ENCODE measurements at regions not wholly inside any gene's neighbourhood (a gene's known extent, or its start where the extent isn't known, plus 50 kb on each side); places are given as distances from the start of the nearest gene placed in this dataset.

- Mint-ChIP-seq H3K27ac (no peak overlapping the region), H3K27me3 (ENCODE audit: insufficient read depth, low read depth, poor library complexity) (no peaks in the 10 kb centered on the region), H3K36me3 (ENCODE audit: low read depth) (peaks cover 19% of the 10 kb centered on the region), H3K9me3 (peaks cover 93% of the 10 kb centered on the region), H3K4me3 (no peak overlapping the region), H3K4me1 (no peaks in the 10 kb centered on the region)
- TF ChIP-seq STAT1 (IDR thresholded peaks at IDR 0.05; ENCODE audit: unreplicated experiment) (no peak), CTCF (conservative IDR thresholded peaks at IDR 0.05; ENCODE audit: low read depth in 2 of 2) (no peak), NANOG (IDR thresholded peaks at IDR 0.05; ENCODE audit: borderline replicate concordance) (no peak), EZH2phosphoT487 (IDR thresholded peaks at IDR 0.05; ENCODE audit: unreplicated experiment) (no peak), REST (IDR thresholded peaks at IDR 0.05; ENCODE audit: unreplicated experiment) (no peak), CREB1 (CRISPR knock-in tag; IDR thresholded peaks at IDR 0.05; ENCODE audit: low read depth) (no peak), EZH2 (IDR thresholded peaks at IDR 0.05; ENCODE audit: low read depth, unreplicated experiment) (no peak), POLR2AphosphoS5 (IDR thresholded peaks at IDR 0.05; ENCODE audit: low read depth) (no peak), JUNB (IDR thresholded peaks at IDR 0.05; ENCODE audit: unreplicated experiment) (no peak), ZNF114 (CRISPR knock-in tag; IDR thresholded peaks at IDR 0.05) (no peak), ZNF331 (CRISPR knock-in tag; IDR thresholded peaks at IDR 0.05; ENCODE audit: low read depth) (no peak)
- TF ChIP-seq, protein P1, sequence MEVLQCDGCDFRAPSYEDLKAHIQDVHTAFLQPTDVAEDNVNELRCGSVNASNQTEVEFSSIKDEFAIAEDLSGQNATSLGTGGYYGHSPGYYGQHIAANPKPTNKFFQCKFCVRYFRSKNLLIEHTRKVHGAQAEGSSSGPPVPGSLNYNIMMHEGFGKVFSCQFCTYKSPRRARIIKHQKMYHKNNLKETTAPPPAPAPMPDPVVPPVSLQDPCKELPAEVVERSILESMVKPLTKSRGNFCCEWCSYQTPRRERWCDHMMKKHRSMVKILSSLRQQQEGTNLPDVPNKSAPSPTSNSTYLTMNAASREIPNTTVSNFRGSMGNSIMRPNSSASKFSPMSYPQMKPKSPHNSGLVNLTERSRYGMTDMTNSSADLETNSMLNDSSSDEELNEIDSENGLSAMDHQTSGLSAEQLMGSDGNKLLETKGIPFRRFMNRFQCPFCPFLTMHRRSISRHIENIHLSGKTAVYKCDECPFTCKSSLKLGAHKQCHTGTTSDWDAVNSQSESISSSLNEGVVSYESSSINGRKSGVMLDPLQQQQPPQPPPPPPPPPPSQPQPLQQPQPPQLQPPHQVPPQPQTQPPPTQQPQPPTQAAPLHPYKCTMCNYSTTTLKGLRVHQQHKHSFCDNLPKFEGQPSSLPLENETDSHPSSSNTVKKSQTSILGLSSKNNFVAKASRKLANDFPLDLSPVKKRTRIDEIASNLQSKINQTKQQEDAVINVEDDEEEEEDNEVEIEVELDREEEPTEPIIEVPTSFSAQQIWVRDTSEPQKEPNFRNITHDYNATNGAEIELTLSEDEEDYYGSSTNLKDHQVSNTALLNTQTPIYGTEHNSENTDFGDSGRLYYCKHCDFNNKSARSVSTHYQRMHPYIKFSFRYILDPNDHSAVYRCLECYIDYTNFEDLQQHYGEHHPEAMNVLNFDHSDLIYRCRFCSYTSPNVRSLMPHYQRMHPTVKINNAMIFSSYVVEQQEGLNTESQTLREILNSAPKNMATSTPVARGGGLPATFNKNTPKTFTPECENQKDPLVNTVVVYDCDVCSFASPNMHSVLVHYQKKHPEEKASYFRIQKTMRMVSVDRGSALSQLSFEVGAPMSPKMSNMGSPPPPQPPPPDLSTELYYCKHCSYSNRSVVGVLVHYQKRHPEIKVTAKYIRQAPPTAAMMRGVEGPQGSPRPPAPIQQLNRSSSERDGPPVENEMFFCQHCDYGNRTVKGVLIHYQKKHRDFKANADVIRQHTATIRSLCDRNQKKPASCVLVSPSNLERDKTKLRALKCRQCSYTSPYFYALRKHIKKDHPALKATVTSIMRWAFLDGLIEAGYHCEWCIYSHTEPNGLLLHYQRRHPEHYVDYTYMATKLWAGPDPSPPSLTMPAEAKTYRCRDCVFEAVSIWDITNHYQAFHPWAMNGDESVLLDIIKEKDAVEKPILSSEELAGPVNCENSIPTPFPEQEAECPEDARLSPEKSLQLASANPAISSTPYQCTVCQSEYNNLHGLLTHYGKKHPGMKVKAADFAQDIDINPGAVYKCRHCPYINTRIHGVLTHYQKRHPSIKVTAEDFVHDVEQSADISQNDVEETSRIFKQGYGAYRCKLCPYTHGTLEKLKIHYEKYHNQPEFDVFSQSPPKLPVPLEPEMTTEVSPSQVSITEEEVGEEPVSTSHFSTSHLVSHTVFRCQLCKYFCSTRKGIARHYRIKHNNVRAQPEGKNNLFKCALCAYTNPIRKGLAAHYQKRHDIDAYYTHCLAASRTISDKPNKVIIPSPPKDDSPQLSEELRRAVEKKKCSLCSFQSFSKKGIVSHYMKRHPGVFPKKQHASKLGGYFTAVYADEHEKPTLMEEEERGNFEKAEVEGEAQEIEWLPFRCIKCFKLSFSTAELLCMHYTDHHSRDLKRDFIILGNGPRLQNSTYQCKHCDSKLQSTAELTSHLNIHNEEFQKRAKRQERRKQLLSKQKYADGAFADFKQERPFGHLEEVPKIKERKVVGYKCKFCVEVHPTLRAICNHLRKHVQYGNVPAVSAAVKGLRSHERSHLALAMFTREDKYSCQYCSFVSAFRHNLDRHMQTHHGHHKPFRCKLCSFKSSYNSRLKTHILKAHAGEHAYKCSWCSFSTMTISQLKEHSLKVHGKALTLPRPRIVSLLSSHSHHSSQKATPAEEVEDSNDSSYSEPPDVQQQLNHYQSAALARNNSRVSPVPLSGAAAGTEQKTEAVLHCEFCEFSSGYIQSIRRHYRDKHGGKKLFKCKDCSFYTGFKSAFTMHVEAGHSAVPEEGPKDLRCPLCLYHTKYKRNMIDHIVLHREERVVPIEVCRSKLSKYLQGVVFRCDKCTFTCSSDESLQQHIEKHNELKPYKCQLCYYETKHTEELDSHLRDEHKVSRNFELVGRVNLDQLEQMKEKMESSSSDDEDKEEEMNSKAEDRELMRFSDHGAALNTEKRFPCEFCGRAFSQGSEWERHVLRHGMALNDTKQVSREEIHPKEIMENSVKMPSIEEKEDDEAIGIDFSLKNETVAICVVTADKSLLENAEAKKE (CRISPR knock-in tag; IDR thresholded peaks at IDR 0.05) = no peak
- TF ChIP-seq, protein P2, sequence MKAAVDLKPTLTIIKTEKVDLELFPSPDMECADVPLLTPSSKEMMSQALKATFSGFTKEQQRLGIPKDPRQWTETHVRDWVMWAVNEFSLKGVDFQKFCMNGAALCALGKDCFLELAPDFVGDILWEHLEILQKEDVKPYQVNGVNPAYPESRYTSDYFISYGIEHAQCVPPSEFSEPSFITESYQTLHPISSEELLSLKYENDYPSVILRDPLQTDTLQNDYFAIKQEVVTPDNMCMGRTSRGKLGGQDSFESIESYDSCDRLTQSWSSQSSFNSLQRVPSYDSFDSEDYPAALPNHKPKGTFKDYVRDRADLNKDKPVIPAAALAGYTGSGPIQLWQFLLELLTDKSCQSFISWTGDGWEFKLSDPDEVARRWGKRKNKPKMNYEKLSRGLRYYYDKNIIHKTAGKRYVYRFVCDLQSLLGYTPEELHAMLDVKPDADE (IDR thresholded peaks at IDR 0.05) = no peak
- no peaks in the 10 kb centered on the region for H4K20me1 ChIP-seq (replicated peaks; ENCODE audit: insufficient read depth)
- no peaks in the 10 kb centered on the region for H3K27me3 ChIP-seq (ENCODE audit: insufficient read depth)
- no peak overlapping the region for H3K27ac ChIP-seq (ENCODE audit: low read depth)
- no peaks in the 10 kb centered on the region for H3K9me2 ChIP-seq (ENCODE audit: insufficient read depth)
- H3K79me2 ChIP-seq (replicated peaks; ENCODE audit: insufficient read depth) = no peaks in the 10 kb centered on the region
- no peak overlapping the region for H3K4me3 ChIP-seq
- ATAC-seq (no peak), DNase-seq (ENCODE audit: low spot score) (no peak)
- H3K4me2 ChIP-seq = no peak overlapping the region
- no peaks in the 10 kb centered on the region for H3K4me1 ChIP-seq (ENCODE audit: insufficient read depth)
- no peak overlapping the region for H2AFZ ChIP-seq
- H3F3A ChIP-seq (replicated peaks; ENCODE audit: low read depth) = no peaks in the 10 kb centered on the region
- peaks cover 14% of the 10 kb centered on the region for H3K36me3 ChIP-seq (ENCODE audit: insufficient read depth)
Measured at GRCh38 chr20:55417836-55418235, 587.5 kb downstream of the CBLN4 start.

Measured in GM23338 (cell line).